HepG2 (cell line): ENCODE measurements at regions not wholly inside any gene's neighbourhood (a gene's known extent, or its start where the extent isn't known, plus 50 kb on each side); places are given as distances from the start of the nearest gene placed in this dataset.

Source experiments
- CHD2 ChIP-seq: IDR thresholded peaks from 2 replicates; pipeline ENCODE4 v1.6.1; 2011; ENCODE audit warnings: low read depth, low read length, improper control_type of control experiment
- CTCF ChIP-seq: sonication (generic); formaldehyde crosslinking; IDR thresholded peaks from 2 replicates; pipeline ENCODE4 v1.5.0; 2020; ENCODE audit warnings: mild to moderate bottlenecking, missing genetic modification reagents, moderate library complexity
- HDAC6 ChIP-seq: fragments of 200-600 bp; sonication (generic); IDR thresholded peaks from 2 replicates; pipeline ENCODE4 v1.7.0; 2017; ENCODE audit warnings: mild to moderate bottlenecking, antibody characterized with exemption, low read length, low read depth
- ISL2 ChIP-seq: sonication (generic); formaldehyde crosslinking; IDR thresholded peaks from 2 replicates; pipeline ENCODE4 v1.5.0; 2020; ENCODE audit warnings: missing genetic modification reagents
- KLF13 ChIP-seq: sonication (generic); formaldehyde crosslinking; IDR thresholded peaks from 2 replicates; pipeline ENCODE4 v1.4.0; 2020; ENCODE audit warnings: mild to moderate bottlenecking, missing genetic modification reagents
- POLR2AphosphoS5 ChIP-seq: IDR thresholded peaks from 2 replicates; pipeline ENCODE4 v1.6.1; 2012; ENCODE audit warnings: low read depth, low read length
- RXRB ChIP-seq: IDR thresholded peaks from 2 replicates; pipeline ENCODE4 v1.6.1; 2016; ENCODE audit warnings: borderline replicate concordance, missing genetic modification reagents, missing compliant biosample characterization
- SMAD1 ChIP-seq: sonication (generic); formaldehyde crosslinking; IDR thresholded peaks from 2 replicates; pipeline ENCODE4 v1.4.0; 2020; ENCODE audit warnings: missing genetic modification reagents, low read depth, mild to moderate bottlenecking, borderline replicate concordance
- SP1 ChIP-seq, 2 experiments: fragments of 450-650 bp in 1 of 2; sonication (generic) in 1 of 2; formaldehyde crosslinking in 1 of 2; IDR thresholded peaks; 2 replicates each; pipeline versions ENCODE4 v1.4.0 to v1.6.1; 2016 to 2020; ENCODE audit warnings: missing genetic modification reagents in 1 of 2
- TCF12 ChIP-seq, 2 experiments: fragments of 450-650 bp in 1 of 2; sonication (generic) in 1 of 2; formaldehyde crosslinking in 1 of 2; IDR thresholded peaks; 2 replicates each; pipeline versions ENCODE4 v1.6.1 to v1.8.0; 2017 to 2022; ENCODE audit warnings: antibody characterized with exemption in 1 of 2, mild to moderate bottlenecking in 1 of 2, missing genetic modification reagents in 1 of 2, moderate library complexity in 1 of 2
- ZNF281 ChIP-seq: sonication (generic); formaldehyde crosslinking; IDR thresholded peaks from 2 replicates; pipeline ENCODE4 v1.4.0; 2020; ENCODE audit warnings: missing genetic modification reagents, borderline replicate concordance
- ZNF768 ChIP-seq: sonication (generic); formaldehyde crosslinking; IDR thresholded peaks from 2 replicates; pipeline ENCODE4 v1.4.0; 2020; ENCODE audit warnings: missing genetic modification reagents

- no peak for TF ChIP-seq POLR2AphosphoS5
- no peak for TF ChIP-seq SP1 (IDR thresholded peaks at IDR 0.05)
- no peak for TF ChIP-seq SP1 (CRISPR knock-in tag; IDR thresholded peaks at IDR 0.05)
- no peak for TF ChIP-seq SMAD1
- TF ChIP-seq TCF12 (IDR thresholded peaks at IDR 0.05) = no peak
- no peak for TF ChIP-seq TCF12 (CRISPR knock-in tag; IDR thresholded peaks at IDR 0.05)
- TF ChIP-seq ZNF281 (CRISPR knock-in tag) = no peak
- no peak for TF ChIP-seq ZNF768 (CRISPR knock-in tag)
- no peak for TF ChIP-seq ISL2 (CRISPR knock-in tag)
- no peak for TF ChIP-seq HDAC6
- no peak for TF ChIP-seq CTCF (CRISPR knock-in tag)
- no peak for TF ChIP-seq RXRB (CRISPR knock-in tag)
- TF ChIP-seq CHD2 = no peak
- TF ChIP-seq KLF13 (CRISPR knock-in tag) = no peak
These were observed 223.4 kb upstream of the GGTLC1 start for GRCh38 chr20:24211972-24212371.
